ENCODE measurements at regions not wholly inside any gene's neighbourhood (a gene's known extent, or its start where the extent isn't known, plus 50 kb on each side); places are given as distances from the start of the nearest gene placed in this dataset.

DNA sequence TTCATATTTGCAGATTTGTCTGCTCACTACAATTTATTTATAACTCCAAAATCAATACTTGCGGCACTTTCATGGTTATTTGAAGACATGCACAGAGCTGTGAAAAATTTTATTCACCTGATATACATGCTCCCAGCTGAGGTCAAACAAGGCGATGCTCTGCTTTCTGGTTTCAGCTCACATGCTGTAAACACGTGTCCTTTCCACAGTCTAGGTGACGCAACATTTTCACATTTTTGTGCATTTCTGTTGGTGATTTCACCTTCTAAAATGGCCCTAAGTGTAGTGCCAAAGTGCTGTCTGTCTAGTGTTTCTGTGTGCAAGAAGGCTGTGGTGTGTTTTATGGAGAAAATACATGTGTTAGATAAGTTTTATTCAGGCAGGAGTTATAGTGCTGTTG, 650.5 kb downstream of the RNF144B start:
- Mint-ChIP-seq H3K4me3 (no peak overlapping the region), H3K9me3 (peaks cover 4% of the 10 kb centered on the region), H3K27ac (no peak overlapping the region), H3K27me3 (ENCODE audit: low read depth) (no peaks in the 10 kb centered on the region), H3K4me1 (ENCODE audit: low read depth) (no peaks in the 10 kb centered on the region), H3K36me3 (ENCODE audit: low read depth) (no peaks in the 10 kb centered on the region)
- DNase-seq (ENCODE audit: low spot score), result no peak

DNA sequence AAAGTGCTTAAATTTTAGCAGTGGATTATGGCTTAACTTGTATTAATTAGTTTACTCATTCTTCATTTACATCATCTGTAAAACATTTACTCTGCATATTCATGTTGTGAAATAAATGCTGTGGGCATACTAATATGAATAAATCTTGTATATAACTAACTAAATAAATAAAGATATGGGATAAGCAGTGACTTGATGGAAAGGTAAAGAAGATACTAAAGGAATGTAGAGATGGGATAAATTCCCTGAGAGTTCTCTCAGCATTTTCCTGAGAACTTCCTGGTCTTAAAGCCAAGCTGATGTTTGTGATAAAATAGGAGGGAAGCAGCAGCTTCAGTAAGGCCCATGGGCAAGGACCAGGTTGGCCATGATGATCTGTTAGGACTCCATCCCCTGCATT, 652.1 kb downstream of the RNF144B start:
- H3K9me3 Mint-ChIP-seq, result peaks cover 4% of the 10 kb centered on the region
- no peak for DNase-seq (ENCODE audit: low spot score)
- H3K4me3 Mint-ChIP-seq, result no peak overlapping the region
- H3K27me3 Mint-ChIP-seq (ENCODE audit: low read depth), result no peaks in the 10 kb centered on the region
- H3K4me1 Mint-ChIP-seq (ENCODE audit: low read depth), result no peaks in the 10 kb centered on the region
- H3K27ac Mint-ChIP-seq, result no peak overlapping the region
- no peaks in the 10 kb centered on the region for H3K36me3 Mint-ChIP-seq (ENCODE audit: low read depth)

DNA sequence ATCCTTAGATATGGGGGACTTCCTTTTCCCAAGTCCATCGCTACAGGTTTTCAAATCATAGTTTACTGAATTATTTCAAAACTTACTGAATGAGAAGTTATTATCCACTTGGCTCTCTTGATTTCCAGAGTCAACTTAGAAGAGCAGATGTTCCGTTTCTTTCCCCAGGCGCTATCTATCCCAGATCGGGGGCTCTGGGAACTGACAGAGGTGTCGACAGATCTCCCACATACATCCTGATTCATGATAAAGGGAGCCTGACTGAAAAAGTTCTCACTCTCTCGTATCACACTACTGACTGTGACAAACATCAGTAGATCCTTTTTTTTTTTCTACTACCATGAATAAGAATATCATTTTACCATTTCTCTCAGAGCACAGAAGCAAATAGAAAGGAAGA, 654.8 kb downstream of the RNF144B start:
- Mint-ChIP-seq H3K36me3 (ENCODE audit: low read depth) (no peaks in the 10 kb centered on the region), H3K27me3 (ENCODE audit: low read depth) (no peaks in the 10 kb centered on the region), H3K9me3 (peaks cover under 1% of the 10 kb centered on the region), H3K4me1 (ENCODE audit: low read depth) (no peaks in the 10 kb centered on the region), H3K27ac (no peak overlapping the region), H3K4me3 (no peak overlapping the region)
- DNase-seq (ENCODE audit: low spot score), result no peak

DNA sequence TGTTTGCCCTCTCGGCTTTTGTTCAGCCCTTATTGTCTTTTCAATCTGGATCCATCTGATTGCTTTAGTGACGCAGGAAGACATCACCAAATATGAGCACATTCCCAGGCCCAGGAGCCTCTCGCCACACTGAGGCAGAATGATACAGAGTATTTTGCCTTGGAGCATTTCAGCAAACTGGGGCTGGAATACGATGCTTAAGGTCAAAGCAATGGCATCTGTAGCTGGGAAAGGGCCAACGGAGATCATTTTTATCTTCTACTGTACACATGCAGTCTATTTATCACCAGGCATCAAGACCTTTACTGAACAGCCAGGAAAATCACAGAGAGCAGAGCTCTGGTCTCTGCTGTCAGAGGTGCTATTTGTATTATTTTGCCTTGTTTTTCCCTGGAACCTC, 655.3 kb downstream of the RNF144B start:
- H3K27me3 Mint-ChIP-seq (ENCODE audit: low read depth), result no peaks in the 10 kb centered on the region
- H3K4me3 Mint-ChIP-seq, result no peak overlapping the region
- H3K27ac Mint-ChIP-seq, result no peak overlapping the region
- H3K4me1 Mint-ChIP-seq (ENCODE audit: low read depth), result no peaks in the 10 kb centered on the region
- H3K36me3 Mint-ChIP-seq (ENCODE audit: low read depth), result no peaks in the 10 kb centered on the region
- H3K9me3 Mint-ChIP-seq, result no peaks in the 10 kb centered on the region
- no peak for DNase-seq (ENCODE audit: low spot score)

DNA sequence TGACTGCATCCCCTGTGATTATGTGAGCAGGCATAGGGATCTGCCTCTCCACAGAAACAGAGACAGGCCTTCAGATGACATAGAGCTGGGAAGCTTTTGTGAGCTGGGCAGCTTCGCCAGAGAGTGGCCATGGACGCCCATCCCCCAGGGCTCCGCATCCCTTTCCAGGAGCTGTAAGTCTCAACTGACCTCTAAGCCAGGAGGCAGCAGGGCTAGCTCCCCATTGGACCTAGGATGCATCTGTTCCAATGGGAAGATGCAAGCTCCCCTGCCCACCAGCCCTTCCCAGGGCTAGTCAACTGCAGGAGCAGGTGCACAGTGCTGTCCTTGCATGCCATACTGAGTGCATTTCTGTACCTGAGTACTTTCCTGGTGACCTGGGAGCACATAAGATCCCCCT, 663.6 kb downstream of the RNF144B start:
- H3K4me1 Mint-ChIP-seq (ENCODE audit: low read depth), result no peaks in the 10 kb centered on the region
- H3K4me3 Mint-ChIP-seq, result no peak overlapping the region
- no peak overlapping the region for H3K27ac Mint-ChIP-seq

DNA sequence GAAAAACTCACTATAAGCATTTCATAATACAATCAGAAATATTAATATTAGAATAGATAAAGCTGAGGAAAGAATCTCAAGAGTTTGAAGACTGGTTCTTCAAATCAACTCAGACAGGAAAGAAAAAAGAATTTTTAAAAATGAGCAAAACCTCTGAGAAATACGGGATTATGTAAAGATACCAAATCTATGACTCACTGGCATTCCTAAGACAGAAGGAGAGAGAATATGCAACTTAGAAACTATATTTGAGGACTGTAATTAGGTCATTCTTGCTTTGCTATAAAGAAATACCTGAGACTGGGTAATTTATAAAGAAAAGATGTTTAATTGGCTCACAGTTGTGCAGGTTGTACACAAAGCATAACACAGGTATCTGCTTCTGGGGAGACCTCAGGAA, 665.1 kb downstream of the RNF144B start:
- Mint-ChIP-seq H3K27me3 (ENCODE audit: low read depth) (no peaks in the 10 kb centered on the region), H3K4me1 (ENCODE audit: low read depth) (no peaks in the 10 kb centered on the region), H3K36me3 (ENCODE audit: low read depth) (no peaks in the 10 kb centered on the region), H3K27ac (no peak overlapping the region), H3K9me3 (peaks cover 28% of the 10 kb centered on the region), H3K4me3 (no peak overlapping the region)
- no peak for DNase-seq (ENCODE audit: low spot score)

More for the DNA sequence above, 663.6 kb downstream of the RNF144B start:
- no peaks in the 10 kb centered on the region for H3K27me3 Mint-ChIP-seq (ENCODE audit: low read depth)
- H3K36me3 Mint-ChIP-seq (ENCODE audit: low read depth), result no peaks in the 10 kb centered on the region
- H3K9me3 Mint-ChIP-seq, result peaks cover 18% of the 10 kb centered on the region
- no peak for DNase-seq (ENCODE audit: low spot score)

DNA sequence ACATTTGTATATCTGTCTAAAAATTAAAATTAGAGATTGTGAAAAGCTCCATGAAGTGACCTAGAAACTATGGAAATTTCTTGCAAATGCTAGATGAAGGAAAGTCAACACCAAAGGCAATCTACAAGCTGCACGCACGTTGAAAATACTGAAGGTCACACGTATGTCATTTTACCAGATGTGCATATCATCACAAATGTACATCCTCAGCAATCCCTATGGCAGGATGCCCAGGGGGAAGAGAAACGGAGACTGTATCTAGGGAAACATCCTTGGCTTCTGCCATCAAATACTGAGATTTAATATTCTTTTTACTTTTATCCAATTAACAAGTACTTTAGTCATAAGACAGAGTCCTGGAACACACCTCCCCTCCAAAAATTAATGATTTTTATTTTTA, 672.0 kb downstream of the RNF144B start:
- H3K27me3 Mint-ChIP-seq (ENCODE audit: low read depth), result no peaks in the 10 kb centered on the region
- H3K4me1 Mint-ChIP-seq (ENCODE audit: low read depth), result no peaks in the 10 kb centered on the region
- H3K36me3 Mint-ChIP-seq (ENCODE audit: low read depth), result no peaks in the 10 kb centered on the region
- no peak overlapping the region for H3K27ac Mint-ChIP-seq
- H3K4me3 Mint-ChIP-seq, result no peak overlapping the region
- peaks cover 31% of the 10 kb centered on the region for H3K9me3 Mint-ChIP-seq
- DNase-seq (ENCODE audit: low spot score), result no peak

DNA sequence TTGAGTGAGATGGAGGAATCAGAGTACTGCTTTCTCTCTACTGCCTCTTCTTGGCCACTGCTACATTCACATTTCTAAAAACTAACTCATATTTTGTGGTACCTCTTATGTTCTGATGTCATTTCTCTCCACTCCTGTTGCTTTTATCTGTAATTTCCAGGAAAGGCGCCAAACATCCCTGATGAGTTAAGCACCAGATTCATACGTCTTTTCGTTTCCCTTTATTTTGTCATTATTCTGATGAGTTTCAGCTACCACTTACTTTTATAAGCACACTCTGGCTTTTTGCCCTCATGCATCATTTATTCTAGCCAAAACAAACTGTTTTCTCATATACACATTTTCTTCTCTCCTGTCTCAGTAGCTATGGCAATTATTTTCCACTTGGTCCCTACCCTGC, 680.0 kb downstream of the RNF144B start:
- Mint-ChIP-seq H3K9me3 (peaks cover 19% of the 10 kb centered on the region), H3K36me3 (ENCODE audit: low read depth) (no peaks in the 10 kb centered on the region)
- no peak for DNase-seq (ENCODE audit: low spot score)

DNA sequence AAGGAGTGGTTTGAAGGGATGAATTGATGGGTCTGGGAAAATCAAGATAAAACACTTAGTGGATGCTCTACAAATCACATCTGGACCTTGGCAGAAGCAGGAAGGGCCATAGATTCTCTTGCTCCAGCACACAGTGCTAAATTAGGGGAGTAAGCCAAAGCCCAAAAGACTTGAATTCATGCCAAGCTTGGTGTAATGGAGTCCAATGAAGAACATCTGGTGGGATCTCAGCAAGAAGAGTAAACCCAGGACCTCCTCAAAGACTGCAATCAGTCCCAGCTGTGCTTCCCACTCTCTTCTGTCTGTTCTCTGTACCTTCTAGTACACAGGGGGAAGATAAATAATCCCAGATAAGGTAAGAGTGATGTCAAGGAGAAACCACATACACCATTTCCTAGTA, 683.4 kb downstream of the RNF144B start:
- H3K27me3 Mint-ChIP-seq (ENCODE audit: low read depth), result no peaks in the 10 kb centered on the region
- no peak overlapping the region for H3K27ac Mint-ChIP-seq
- H3K9me3 Mint-ChIP-seq, result peaks cover 28% of the 10 kb centered on the region
- DNase-seq (ENCODE audit: low spot score), result no peak
- no peaks in the 10 kb centered on the region for H3K36me3 Mint-ChIP-seq (ENCODE audit: low read depth)
- H3K4me1 Mint-ChIP-seq (ENCODE audit: low read depth), result no peaks in the 10 kb centered on the region
- H3K4me3 Mint-ChIP-seq, result no peak overlapping the region

More for the DNA sequence above, 680.0 kb downstream of the RNF144B start:
- no peaks in the 10 kb centered on the region for H3K27me3 Mint-ChIP-seq (ENCODE audit: low read depth)
- H3K4me1 Mint-ChIP-seq (ENCODE audit: low read depth), result no peaks in the 10 kb centered on the region
- H3K27ac Mint-ChIP-seq, result no peak overlapping the region
- no peak overlapping the region for H3K4me3 Mint-ChIP-seq

DNA sequence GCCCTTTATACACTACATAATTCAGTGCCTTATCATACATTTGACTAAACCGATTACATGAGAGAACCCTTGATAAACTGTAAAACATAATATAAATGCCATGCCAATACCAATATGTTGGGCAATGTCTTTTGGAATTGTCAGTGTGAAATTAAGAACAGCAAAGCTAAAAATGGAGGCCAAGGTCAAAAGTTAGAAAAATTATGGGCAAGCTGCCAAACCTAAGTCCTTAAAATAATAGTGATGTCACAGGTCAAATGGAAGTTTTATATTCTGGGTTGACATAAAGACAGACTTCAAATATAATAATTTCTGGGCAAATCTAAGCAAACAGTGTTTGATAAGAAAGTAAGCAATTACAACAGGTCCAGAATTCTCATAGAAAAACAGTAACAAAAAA, 696.7 kb downstream of the RNF144B start:
- DNase-seq (ENCODE audit: low spot score), result no peak
- Mint-ChIP-seq H3K27me3 (ENCODE audit: low read depth) (no peaks in the 10 kb centered on the region), H3K9me3 (peaks cover 14% of the 10 kb centered on the region), H3K27ac (no peak overlapping the region), H3K36me3 (ENCODE audit: low read depth) (no peaks in the 10 kb centered on the region), H3K4me1 (ENCODE audit: low read depth) (no peaks in the 10 kb centered on the region), H3K4me3 (no peak overlapping the region)

DNA sequence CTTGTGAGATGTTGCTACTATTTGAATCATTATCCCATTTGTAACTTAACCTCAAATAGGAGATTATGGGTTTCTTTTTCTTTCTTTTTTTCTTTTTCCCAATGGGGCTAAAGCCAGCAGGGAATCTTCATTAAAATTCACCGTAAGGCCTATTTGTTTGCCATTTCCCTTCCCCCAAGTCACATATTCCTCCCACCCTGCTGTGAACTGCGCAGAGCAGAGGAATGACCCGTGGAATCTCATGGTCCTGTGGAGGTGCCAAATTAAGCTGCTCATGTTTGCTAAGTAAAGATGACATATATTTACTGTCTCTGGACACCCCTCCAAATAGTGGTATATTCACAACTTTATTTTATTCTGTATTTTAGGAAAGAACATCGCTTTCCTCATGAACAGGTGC, 699.3 kb downstream of the RNF144B start:
- Mint-ChIP-seq H3K27me3 (ENCODE audit: low read depth) (no peaks in the 10 kb centered on the region), H3K9me3 (peaks cover 4% of the 10 kb centered on the region), H3K4me3 (no peak overlapping the region), H3K36me3 (ENCODE audit: low read depth) (no peaks in the 10 kb centered on the region), H3K27ac (no peak overlapping the region), H3K4me1 (ENCODE audit: low read depth) (no peaks in the 10 kb centered on the region)
- no peak for DNase-seq (ENCODE audit: low spot score)

DNA sequence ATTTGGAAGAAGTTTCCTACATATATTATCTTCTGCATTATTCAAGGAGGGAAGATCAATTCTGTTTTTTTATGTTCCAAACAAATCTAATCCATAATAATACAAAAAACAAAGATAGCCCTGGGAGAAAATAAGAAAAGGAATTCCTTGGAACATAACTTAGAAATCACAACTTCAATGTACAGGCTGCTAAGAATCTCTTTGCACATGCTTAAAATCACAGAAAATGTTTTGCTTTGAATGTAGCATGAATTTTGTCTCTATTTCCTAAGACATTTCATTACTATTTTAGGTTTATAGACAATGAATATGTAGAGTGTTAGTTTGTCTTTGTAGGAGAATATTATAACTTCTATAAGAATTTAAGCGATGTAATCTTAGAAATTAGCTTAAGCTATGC, 700.1 kb downstream of the RNF144B start:
- Mint-ChIP-seq H3K36me3 (ENCODE audit: low read depth) (no peaks in the 10 kb centered on the region), H3K27ac (no peak overlapping the region), H3K4me1 (ENCODE audit: low read depth) (no peaks in the 10 kb centered on the region), H3K9me3 (peaks cover 6% of the 10 kb centered on the region), H3K4me3 (no peak overlapping the region), H3K27me3 (ENCODE audit: low read depth) (no peaks in the 10 kb centered on the region)
- no peak for DNase-seq (ENCODE audit: low spot score)

DNA sequence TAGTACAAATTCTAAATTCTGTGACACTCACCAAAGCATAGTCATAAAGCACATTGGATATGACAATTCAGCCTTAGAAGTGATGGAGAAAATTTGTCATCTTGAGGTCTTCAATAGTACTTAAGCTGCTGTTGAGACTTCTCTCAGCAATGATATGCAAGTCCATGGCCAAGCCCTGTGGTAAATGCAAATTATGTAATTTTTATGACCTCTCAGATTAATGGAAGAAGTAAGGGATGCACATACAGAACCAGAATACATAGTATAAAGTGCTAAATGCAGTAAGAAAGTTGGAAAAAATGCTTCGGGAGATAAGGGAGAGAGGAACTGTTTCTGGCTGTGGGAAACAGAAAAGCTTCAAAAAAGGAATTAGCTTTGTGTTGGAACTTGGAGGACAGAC, 700.7 kb downstream of the RNF144B start:
- H3K9me3 Mint-ChIP-seq, result peaks cover 8% of the 10 kb centered on the region
- no peaks in the 10 kb centered on the region for H3K27me3 Mint-ChIP-seq (ENCODE audit: low read depth)
- no peak for DNase-seq (ENCODE audit: low spot score)
- no peak overlapping the region for H3K4me3 Mint-ChIP-seq
- no peaks in the 10 kb centered on the region for H3K4me1 Mint-ChIP-seq (ENCODE audit: low read depth)
- H3K27ac Mint-ChIP-seq, result no peak overlapping the region
- H3K36me3 Mint-ChIP-seq (ENCODE audit: low read depth), result no peaks in the 10 kb centered on the region

DNA sequence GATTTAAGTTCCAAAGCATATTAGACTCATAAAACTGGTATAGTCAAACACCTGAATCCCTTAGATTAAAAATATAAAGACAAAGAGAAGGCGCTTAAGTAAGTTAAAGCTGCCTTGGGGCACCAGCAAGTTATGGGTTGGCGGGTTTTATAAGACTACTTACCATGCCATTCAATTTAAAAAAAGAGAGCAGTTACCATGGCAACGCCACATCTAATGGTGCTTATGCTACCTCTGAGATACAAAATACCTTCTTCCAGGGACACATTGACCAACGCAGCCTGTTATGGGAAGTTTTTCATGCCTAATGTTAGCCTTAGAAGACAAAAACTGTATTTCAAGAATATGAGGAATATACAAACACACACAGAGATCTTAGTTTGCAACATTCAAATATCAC, 713.6 kb downstream of the RNF144B start:
- H3K4me1 Mint-ChIP-seq (ENCODE audit: low read depth), result no peaks in the 10 kb centered on the region
- no peaks in the 10 kb centered on the region for H3K36me3 Mint-ChIP-seq (ENCODE audit: low read depth)
- no peak overlapping the region for H3K4me3 Mint-ChIP-seq
- DNase-seq (ENCODE audit: low spot score), result no peak
- H3K9me3 Mint-ChIP-seq, result peaks cover 22% of the 10 kb centered on the region
- H3K27me3 Mint-ChIP-seq (ENCODE audit: low read depth), result no peaks in the 10 kb centered on the region
- H3K27ac Mint-ChIP-seq, result no peak overlapping the region

DNA sequence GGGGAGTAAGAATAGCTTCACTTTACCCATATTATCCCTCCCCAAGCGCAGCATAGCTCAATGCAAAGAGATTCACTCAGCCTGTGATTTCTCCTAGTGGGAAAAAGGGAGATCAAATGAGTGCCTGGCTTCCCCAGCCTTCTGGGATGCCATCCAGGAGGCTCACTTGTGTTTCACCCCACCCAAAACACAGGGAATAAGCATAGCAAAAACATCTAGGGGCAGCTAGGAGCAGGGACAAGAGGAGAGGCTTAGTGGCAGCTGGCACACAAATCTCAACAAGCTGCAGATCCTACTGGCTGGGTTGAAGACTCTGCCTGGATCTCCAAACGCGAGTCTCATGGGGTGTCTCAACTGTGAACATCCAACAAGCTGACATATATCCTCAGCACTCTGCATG, 715.8 kb downstream of the RNF144B start:
- no peaks in the 10 kb centered on the region for H3K36me3 Mint-ChIP-seq (ENCODE audit: low read depth)
- H3K9me3 Mint-ChIP-seq, result peaks cover 30% of the 10 kb centered on the region
- no peak overlapping the region for H3K27ac Mint-ChIP-seq
- H3K4me3 Mint-ChIP-seq, result no peak overlapping the region
- no peak for DNase-seq (ENCODE audit: low spot score)
- H3K27me3 Mint-ChIP-seq (ENCODE audit: low read depth), result no peaks in the 10 kb centered on the region
- no peaks in the 10 kb centered on the region for H3K4me1 Mint-ChIP-seq (ENCODE audit: low read depth)

Data from T-helper 2 cell treated with Interferon-gamma antibody and Interleukin-4, amounts not matched to agents 5 μg/mL and 100 μg/mL, for 36 hours (primary cell).